ENCODE measurements at regions not wholly inside any gene's neighbourhood (a gene's known extent, or its start where the extent isn't known, plus 50 kb on each side); places are given as distances from the start of the nearest gene placed in this dataset.

- no peaks in the 10 kb centered on the region for H3K36me3 ChIP-seq (ENCODE audit: control insufficient read depth in 2 of 2, extremely low read depth in 1 of 2, insufficient read depth in 2 of 2, low read length in 2 of 2)
- DNase-seq (ENCODE audit: low read depth, low spot score) (no peak), FAIRE-seq (no peak)
- H3K27ac ChIP-seq (ENCODE audit: control insufficient read depth, insufficient read depth, low read length), result no peak overlapping the region
- H4K20me1 ChIP-seq (ENCODE audit: control insufficient read depth, extremely low read depth, insufficient read depth, low read length), result no peaks in the 10 kb centered on the region
- H3K9me1 ChIP-seq (ENCODE audit: control insufficient read depth, extremely low read depth, insufficient read depth, low read length), result no peaks in the 10 kb centered on the region
- H3K4me2 ChIP-seq (ENCODE audit: control insufficient read depth, extremely low read depth, insufficient read depth, low read depth, low read length), result no peak overlapping the region
- H3K27me3 ChIP-seq (ENCODE audit: control insufficient read depth, extremely low read depth, insufficient read depth, low read length), result no peaks in the 10 kb centered on the region
- TF ChIP-seq EZH2 (IDR thresholded peaks at IDR 0.05; ENCODE audit: low read length) (no peak), CTCF (optimal IDR thresholded peaks at IDR 0.05 in 1 of 3, IDR thresholded peaks at IDR 0.05 in 1 of 3, conservative IDR thresholded peaks at IDR 0.05 in 1 of 3; ENCODE audit: extremely low read depth in 1 of 3, insufficient read depth in 2 of 3, low read length in 3 of 3) (no peak)
- H3K79me2 ChIP-seq (ENCODE audit: control insufficient read depth, insufficient read depth, low read length), result no peaks in the 10 kb centered on the region
- H3K4me3 ChIP-seq (ENCODE audit: control insufficient read depth in 2 of 3, extremely low read depth in 1 of 3, insufficient read depth in 2 of 3, low read depth in 1 of 3, low read length in 3 of 3), result no peak overlapping the region
- no peaks in the 10 kb centered on the region for H3K4me1 ChIP-seq (ENCODE audit: control insufficient read depth, extremely low read depth, insufficient read depth, low read length)
- dilution Hi-C loops (cut with MboI; ENCODE audit: extremely low pct_ligation_motif_present, low sequenced_read_pairs), result no loop called here
- no peaks in the 10 kb centered on the region for H3K9me3 ChIP-seq (ENCODE audit: control insufficient read depth, low read depth, low read length)
- no peak overlapping the region for H3K9ac ChIP-seq (ENCODE audit: control insufficient read depth, extremely low read depth, insufficient read depth, low read length)
- H2AFZ ChIP-seq (ENCODE audit: control insufficient read depth, low read length), result no peak overlapping the region
Observed at GRCh38 chr5:8321272-8321671, 452.3 kb downstream of the MTRR start.

- Histone ChIP-seq H3K4me2 (ENCODE audit: control insufficient read depth, extremely low read depth, insufficient read depth, low read depth, low read length) (no peak overlapping the region), H3K27me3 (ENCODE audit: control insufficient read depth, extremely low read depth, insufficient read depth, low read length) (no peaks in the 10 kb centered on the region), H3K36me3 (ENCODE audit: control insufficient read depth in 2 of 2, extremely low read depth in 1 of 2, insufficient read depth in 2 of 2, low read length in 2 of 2) (no peaks in the 10 kb centered on the region), H3K79me2 (ENCODE audit: control insufficient read depth, insufficient read depth, low read length) (no peaks in the 10 kb centered on the region), H3K4me3 (ENCODE audit: control insufficient read depth in 2 of 3, extremely low read depth in 1 of 3, insufficient read depth in 2 of 3, low read depth in 1 of 3, low read length in 3 of 3) (no peak overlapping the region), H3K4me1 (ENCODE audit: control insufficient read depth, extremely low read depth, insufficient read depth, low read length) (no peaks in the 10 kb centered on the region), H3K27ac (ENCODE audit: control insufficient read depth, insufficient read depth, low read length) (no peak overlapping the region), H3K9me3 (ENCODE audit: control insufficient read depth, low read depth, low read length) (no peaks in the 10 kb centered on the region), H4K20me1 (ENCODE audit: control insufficient read depth, extremely low read depth, insufficient read depth, low read length) (no peaks in the 10 kb centered on the region), H3K9ac (ENCODE audit: control insufficient read depth, extremely low read depth, insufficient read depth, low read length) (no peak overlapping the region), H2AFZ (ENCODE audit: control insufficient read depth, low read length) (no peak overlapping the region), H3K9me1 (ENCODE audit: control insufficient read depth, extremely low read depth, insufficient read depth, low read length) (no peaks in the 10 kb centered on the region)
- dilution Hi-C loops (cut with MboI; ENCODE audit: extremely low pct_ligation_motif_present, low sequenced_read_pairs), result no loop called here
- DNase-seq (ENCODE audit: low read depth, low spot score) (no peak), FAIRE-seq (no peak)
- TF ChIP-seq EZH2 (IDR thresholded peaks at IDR 0.05; ENCODE audit: low read length), result no peak
- TF ChIP-seq CTCF (optimal IDR thresholded peaks at IDR 0.05 in 1 of 3, IDR thresholded peaks at IDR 0.05 in 1 of 3, conservative IDR thresholded peaks at IDR 0.05 in 1 of 3; ENCODE audit: extremely low read depth in 1 of 3, insufficient read depth in 2 of 3, low read length in 3 of 3), result no peak
Observed at GRCh38 chr5:8322484-8322883, 453.5 kb downstream of the MTRR start.

All from keratinocyte (primary cell).